KMS-11 (cell line): ENCODE measurements at regions not wholly inside any gene's neighbourhood (a gene's known extent, or its start where the extent isn't known, plus 50 kb on each side); places are given as distances from the start of the nearest gene placed in this dataset.

ENCODE experiments used
- H2AFZ ChIP-seq: fragments of 200-600 bp; sonication (generic); 2 replicates; pipeline ENCODE4 v1.6.1; 2016; ENCODE audit warnings: antibody characterized with exemption, mixed run types, low read depth
- H3K27ac ChIP-seq: fragments of 200-600 bp; sonication (generic); 2 replicates; pipeline ENCODE4 v1.6.1; 2016; ENCODE audit warnings: mild to moderate bottlenecking, mixed run types
- H3K27me3 ChIP-seq: fragments of 200-600 bp; sonication (generic); 2 replicates; pipeline ENCODE4 v1.6.1; 2017; ENCODE audit warnings: mild to moderate bottlenecking, low read depth, mixed run types, moderate library complexity; ENCODE audit not compliant: insufficient read depth
- H3K36me3 ChIP-seq: fragments of 200-600 bp; sonication (generic); 2 replicates; pipeline ENCODE4 v1.6.1; 2017; ENCODE audit warnings: mild to moderate bottlenecking, mixed run types; ENCODE audit not compliant: insufficient read depth
- H3K4me1 ChIP-seq: fragments of 200-600 bp; sonication (generic); 2 replicates; pipeline ENCODE4 v1.6.1; 2016; ENCODE audit warnings: mild to moderate bottlenecking, low read depth, mixed run types; ENCODE audit not compliant: poor library complexity, severe bottlenecking
- H3K4me2 ChIP-seq: fragments of 200-600 bp; sonication (generic); 2 replicates; pipeline ENCODE4 v1.7.0; 2016; ENCODE audit warnings: mild to moderate bottlenecking, mixed run types
- H3K4me3 ChIP-seq: fragments of 200-600 bp; sonication (generic); IDR thresholded peaks from 2 replicates; pipeline ENCODE4 v1.6.1; 2017; ENCODE audit warnings: low read depth, low read length, mixed read lengths; ENCODE audit not compliant: insufficient read depth
- H3K79me2 ChIP-seq: fragments of 200-600 bp; sonication (generic); 2 replicates; pipeline ENCODE4 v1.6.1; 2016; ENCODE audit warnings: low read depth, mixed run types; ENCODE audit not compliant: insufficient read depth
- H3K9ac ChIP-seq: fragments of 200-600 bp; sonication (generic); 2 replicates; pipeline ENCODE4 v1.6.1; 2016; ENCODE audit warnings: mild to moderate bottlenecking, mixed run types
- H4K20me1 ChIP-seq: fragments of 200-600 bp; sonication (generic); 2 replicates; pipeline ENCODE4 v1.6.1; 2016; ENCODE audit warnings: mild to moderate bottlenecking, mixed run types; ENCODE audit not compliant: insufficient read depth
- CTCF ChIP-seq: fragments of 200-600 bp; sonication (generic); conservative IDR thresholded peaks from 2 replicates; pipeline ENCODE4 v1.6.1; 2017; ENCODE audit warnings: low read depth, mild to moderate bottlenecking, antibody characterized with exemption, low read length, moderate library complexity, mixed read lengths

- no peak overlapping the region for H2AFZ ChIP-seq
Observed at GRCh38 chr3:101169516-101169915, 150.9 kb downstream of the IMPG2 start.

GRCh38 chr3:101167376-101167775 lies 153.0 kb downstream of the IMPG2 start:
- Histone ChIP-seq H3K9ac (no peak overlapping the region), H4K20me1 (no peaks in the 10 kb centered on the region), H3K27me3 (no peaks in the 10 kb centered on the region), H2AFZ (no peak overlapping the region), H3K36me3 (no peaks in the 10 kb centered on the region), H3K4me2 (no peak overlapping the region), H3K4me1 (no peaks in the 10 kb centered on the region), H3K4me3 (no peak overlapping the region), H3K79me2 (no peaks in the 10 kb centered on the region), H3K27ac (no peak overlapping the region)
- no peak for TF ChIP-seq CTCF

More at GRCh38 chr3:101169516-101169915, 150.9 kb downstream of the IMPG2 start:
- Histone ChIP-seq H3K27ac (no peak overlapping the region), H3K4me2 (no peak overlapping the region), H3K27me3 (no peaks in the 10 kb centered on the region), H3K9ac (no peak overlapping the region), H3K4me1 (no peaks in the 10 kb centered on the region), H3K79me2 (no peaks in the 10 kb centered on the region), H3K4me3 (no peak overlapping the region), H3K36me3 (no peaks in the 10 kb centered on the region), H4K20me1 (no peaks in the 10 kb centered on the region)
- TF ChIP-seq CTCF = no peak

GRCh38 chr3:101166150-101166549 lies 154.2 kb downstream of the IMPG2 start:
- Histone ChIP-seq H3K27ac (no peak overlapping the region), H2AFZ (no peak overlapping the region), H3K79me2 (no peaks in the 10 kb centered on the region), H3K4me1 (no peaks in the 10 kb centered on the region), H4K20me1 (no peaks in the 10 kb centered on the region), H3K9ac (no peak overlapping the region), H3K4me3 (no peak overlapping the region), H3K36me3 (no peaks in the 10 kb centered on the region), H3K4me2 (no peak overlapping the region), H3K27me3 (no peaks in the 10 kb centered on the region)
- no peak for TF ChIP-seq CTCF

GRCh38 chr3:101163554-101163953 lies 156.8 kb downstream of the IMPG2 start:
- Histone ChIP-seq H3K4me1 (no peaks in the 10 kb centered on the region), H3K36me3 (no peaks in the 10 kb centered on the region), H3K9ac (no peak overlapping the region), H4K20me1 (no peaks in the 10 kb centered on the region), H3K4me3 (no peak overlapping the region), H3K79me2 (no peaks in the 10 kb centered on the region), H2AFZ (no peak overlapping the region), H3K27me3 (no peaks in the 10 kb centered on the region), H3K27ac (no peak overlapping the region), H3K4me2 (no peak overlapping the region)
- no peak for TF ChIP-seq CTCF
